ENCODE measurements at regions not wholly inside any gene's neighbourhood (a gene's known extent, or its start where the extent isn't known, plus 50 kb on each side); places are given as distances from the start of the nearest gene placed in this dataset.

GRCh38 chr14:65878586-65878985 lies 466.1 kb downstream of the FUT8 start:
- Mint-ChIP-seq H3K36me3 (no peaks in the 10 kb centered on the region), H3K27ac (no peak overlapping the region), H3K9me3 (peaks cover 12% of the 10 kb centered on the region), H3K4me1 (no peaks in the 10 kb centered on the region), H3K4me3 (no peak overlapping the region), H3K27me3 (ENCODE audit: insufficient read depth, low read depth) (no peaks in the 10 kb centered on the region)
- Histone ChIP-seq H4K20me1 (ENCODE audit: low read depth) (no peaks in the 10 kb centered on the region), H3K4me3 (no peak overlapping the region), H3K9ac (no peak overlapping the region), H3F3A (ENCODE audit: low read depth) (no peaks in the 10 kb centered on the region), H3K4me2 (no peak overlapping the region), H3K4me1 (no peaks in the 10 kb centered on the region), H3K79me2 (ENCODE audit: low read depth) (no peaks in the 10 kb centered on the region), H3K27ac (no peak overlapping the region), H3K36me3 (no peaks in the 10 kb centered on the region), H3K27me3 (no peaks in the 10 kb centered on the region), H2AFZ (replicated peaks) (no peak overlapping the region), H3K9me3 (ENCODE audit: low read depth) (peaks cover 6% of the 10 kb centered on the region)
- TF ChIP-seq, protein P1, sequence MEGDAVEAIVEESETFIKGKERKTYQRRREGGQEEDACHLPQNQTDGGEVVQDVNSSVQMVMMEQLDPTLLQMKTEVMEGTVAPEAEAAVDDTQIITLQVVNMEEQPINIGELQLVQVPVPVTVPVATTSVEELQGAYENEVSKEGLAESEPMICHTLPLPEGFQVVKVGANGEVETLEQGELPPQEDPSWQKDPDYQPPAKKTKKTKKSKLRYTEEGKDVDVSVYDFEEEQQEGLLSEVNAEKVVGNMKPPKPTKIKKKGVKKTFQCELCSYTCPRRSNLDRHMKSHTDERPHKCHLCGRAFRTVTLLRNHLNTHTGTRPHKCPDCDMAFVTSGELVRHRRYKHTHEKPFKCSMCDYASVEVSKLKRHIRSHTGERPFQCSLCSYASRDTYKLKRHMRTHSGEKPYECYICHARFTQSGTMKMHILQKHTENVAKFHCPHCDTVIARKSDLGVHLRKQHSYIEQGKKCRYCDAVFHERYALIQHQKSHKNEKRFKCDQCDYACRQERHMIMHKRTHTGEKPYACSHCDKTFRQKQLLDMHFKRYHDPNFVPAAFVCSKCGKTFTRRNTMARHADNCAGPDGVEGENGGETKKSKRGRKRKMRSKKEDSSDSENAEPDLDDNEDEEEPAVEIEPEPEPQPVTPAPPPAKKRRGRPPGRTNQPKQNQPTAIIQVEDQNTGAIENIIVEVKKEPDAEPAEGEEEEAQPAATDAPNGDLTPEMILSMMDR (IDR thresholded peaks at IDR 0.05) = no peak
- TF ChIP-seq EZH2 (IDR thresholded peaks at IDR 0.05) (no peak), EZH2phosphoT487 (IDR thresholded peaks at IDR 0.05) (no peak)
- no peak for DNase-seq (ENCODE audit: low spot score)

DNA sequence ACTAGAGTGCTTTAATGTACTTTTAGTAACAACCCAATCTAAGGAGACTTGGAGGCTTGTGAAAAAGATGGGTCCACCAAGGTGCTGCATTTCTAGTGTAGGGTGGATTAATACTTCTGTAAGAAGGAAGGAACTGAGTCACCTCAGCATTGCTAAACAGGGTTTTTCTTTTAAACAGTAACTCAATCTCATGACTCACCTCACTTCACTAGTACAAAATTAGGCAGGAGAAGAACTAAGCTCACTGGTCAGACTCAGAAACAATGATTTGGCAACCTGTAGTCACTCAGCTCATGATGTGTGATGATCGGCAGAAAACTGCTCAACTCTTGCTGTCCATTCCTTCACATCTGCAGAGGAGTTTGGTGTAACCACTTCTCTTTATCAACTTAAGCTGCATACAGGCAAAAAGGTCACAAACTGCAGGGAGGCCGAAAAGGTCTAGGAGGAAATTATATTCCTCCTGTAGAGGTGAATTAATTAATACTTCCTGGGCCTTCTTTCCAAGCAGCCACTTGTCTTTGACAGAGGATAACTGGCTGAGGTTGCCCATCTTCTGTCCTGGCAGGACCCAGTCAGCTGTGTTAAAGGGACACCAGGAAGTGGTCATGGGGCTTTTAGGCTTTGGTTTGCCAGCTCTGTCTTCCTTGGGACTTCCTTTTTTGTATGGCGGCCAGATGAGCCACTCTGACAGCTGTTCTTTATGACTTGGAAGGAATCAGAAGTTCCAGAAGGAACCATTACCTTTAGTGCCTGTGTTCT lies 466.9 kb downstream of the FUT8 start:
- Histone ChIP-seq H3K4me3 (no peak overlapping the region), H3K4me2 (no peak overlapping the region), H3K36me3 (no peaks in the 10 kb centered on the region), H2AFZ (replicated peaks) (no peak overlapping the region), H3K9ac (no peak overlapping the region), H4K20me1 (ENCODE audit: low read depth) (no peaks in the 10 kb centered on the region), H3K9me3 (ENCODE audit: low read depth) (peaks cover 6% of the 10 kb centered on the region), H3F3A (ENCODE audit: low read depth) (no peaks in the 10 kb centered on the region), H3K4me1 (no peaks in the 10 kb centered on the region), H3K27me3 (no peaks in the 10 kb centered on the region), H3K79me2 (ENCODE audit: low read depth) (no peaks in the 10 kb centered on the region), H3K27ac (no peak overlapping the region)
- Mint-ChIP-seq H3K4me1 (no peaks in the 10 kb centered on the region), H3K27me3 (ENCODE audit: insufficient read depth, low read depth) (no peaks in the 10 kb centered on the region), H3K27ac (no peak overlapping the region), H3K4me3 (no peak overlapping the region), H3K36me3 (no peaks in the 10 kb centered on the region), H3K9me3 (peaks cover 12% of the 10 kb centered on the region)
- TF ChIP-seq EZH2 (IDR thresholded peaks at IDR 0.05) = no peak
- TF ChIP-seq, protein P1 (IDR thresholded peaks at IDR 0.05) = no peak
- TF ChIP-seq EZH2phosphoT487 (IDR thresholded peaks at IDR 0.05) = no peak
- no peak for DNase-seq (ENCODE audit: low spot score)

- Histone ChIP-seq H2AFZ (replicated peaks) (no peak overlapping the region), H3F3A (ENCODE audit: low read depth) (no peaks in the 10 kb centered on the region), H3K27ac (no peak overlapping the region), H4K20me1 (ENCODE audit: low read depth) (no peaks in the 10 kb centered on the region), H3K36me3 (no peaks in the 10 kb centered on the region), H3K79me2 (ENCODE audit: low read depth) (no peaks in the 10 kb centered on the region), H3K27me3 (no peaks in the 10 kb centered on the region), H3K4me3 (no peak overlapping the region), H3K9me3 (ENCODE audit: low read depth) (peaks cover 6% of the 10 kb centered on the region), H3K9ac (no peak overlapping the region), H3K4me2 (no peak overlapping the region), H3K4me1 (no peaks in the 10 kb centered on the region)
- peaks cover 12% of the 10 kb centered on the region for H3K9me3 Mint-ChIP-seq
- H3K4me1 Mint-ChIP-seq = no peaks in the 10 kb centered on the region
- TF ChIP-seq EZH2 (IDR thresholded peaks at IDR 0.05) (no peak), EZH2phosphoT487 (IDR thresholded peaks at IDR 0.05) (no peak)
- TF ChIP-seq, protein P1 (IDR thresholded peaks at IDR 0.05) = no peak
- no peak overlapping the region for H3K27ac Mint-ChIP-seq
- H3K4me3 Mint-ChIP-seq = no peak overlapping the region
- DNase-seq (ENCODE audit: low spot score) = no peak
- H3K36me3 Mint-ChIP-seq = no peaks in the 10 kb centered on the region
- H3K27me3 Mint-ChIP-seq (ENCODE audit: insufficient read depth, low read depth) = no peaks in the 10 kb centered on the region
Observed at GRCh38 chr14:65880507-65880906, 468.0 kb downstream of the FUT8 start.

All from neural progenitor cell (in vitro differentiated cells).